ENCODE measurements at regions not wholly inside any gene's neighbourhood (a gene's known extent, or its start where the extent isn't known, plus 50 kb on each side); places are given as distances from the start of the nearest gene placed in this dataset.
"Not testable (repeated sequence)": the region's sequence is repeated elsewhere in the genome, so short reads cannot be mapped to it uniquely, and the experiment has no call there.

- DNase-seq, result no peak
Observed at GRCh38 chr2:3034856-3035255, 342.8 kb downstream of the EIPR1 start.

- no peak for DNase-seq
Observed at GRCh38 chr2:3034396-3034795, 343.2 kb downstream of the EIPR1 start.

- DNase-seq, result no peak
Observed at GRCh38 chr2:3033315-3033714, 344.3 kb downstream of the EIPR1 start.

GRCh38 chr2:3030791-3031190, 346.8 kb downstream of the EIPR1 start:
- not testable (repeated sequence) for DNase-seq

GRCh38 chr2:3025984-3026383, 351.6 kb downstream of the EIPR1 start:
- no peak for DNase-seq

- no peak for DNase-seq
Observed at GRCh38 chr2:3025261-3025660, 352.4 kb downstream of the EIPR1 start.

GRCh38 chr2:3024401-3024935, 353.1 kb downstream of the EIPR1 start:
- DNase-seq, result no peak

- no peak for DNase-seq
Observed at GRCh38 chr2:3023531-3023930, 354.1 kb downstream of the EIPR1 start.

- no peak for DNase-seq
Observed at GRCh38 chr2:3022841-3023372, 354.7 kb downstream of the EIPR1 start.

GRCh38 chr2:3021720-3022119, 355.9 kb downstream of the EIPR1 start:
- no peak for DNase-seq

GRCh38 chr2:3010001-3010400, 367.6 kb downstream of the EIPR1 start:
- no peak for DNase-seq

GRCh38 chr2:3009483-3009882, 368.1 kb downstream of the EIPR1 start:
- no peak for DNase-seq

- DNase-seq, result no peak
Observed at GRCh38 chr2:3009005-3009404, 368.6 kb downstream of the EIPR1 start.

GRCh38 chr2:3008561-3008960, 369.1 kb downstream of the EIPR1 start:
- DNase-seq, result no peak

- no peak for DNase-seq
Observed at GRCh38 chr2:3007135-3007534, 370.5 kb downstream of the EIPR1 start.

GRCh38 chr2:3005859-3006501, 371.6 kb downstream of the EIPR1 start:
- no peak for DNase-seq

GRCh38 chr2:3001615-3002560, 375.7 kb downstream of the EIPR1 start:
- no peak for DNase-seq

- DNase-seq, result no peak
Observed at GRCh38 chr2:3000968-3001367, 376.6 kb downstream of the EIPR1 start.

GRCh38 chr2:3000125-3000524, 377.5 kb downstream of the EIPR1 start:
- no peak for DNase-seq

- DNase-seq, result no peak
Observed at GRCh38 chr2:2998971-2999370, 378.6 kb downstream of the EIPR1 start.

GRCh38 chr2:2993172-2993692, 384.4 kb downstream of the EIPR1 start:
- DNase-seq, result no peak

- DNase-seq, result no peak
Observed at GRCh38 chr2:2992634-2993033, 385.0 kb downstream of the EIPR1 start.

- DNase-seq, result no peak
Observed at GRCh38 chr2:2985020-2985419, 392.6 kb downstream of the EIPR1 start.

GRCh38 chr2:2981000-2981399, 396.6 kb downstream of the EIPR1 start:
- no peak for DNase-seq

Data from activated CD4-positive, alpha-beta T cell treated with anti-CD3 and anti-CD28 coated beads, Interleukin-10, Interleukin-2, amounts not matched to agents 100 ng/mL and 50 ng/mL, durations not matched to agents 16 hours and 8 hours (primary cell).